GM23338 (cell line): ENCODE measurements at regions not wholly inside any gene's neighbourhood (a gene's known extent, or its start where the extent isn't known, plus 50 kb on each side); places are given as distances from the start of the nearest gene placed in this dataset.

Experiments
- ATAC-seq: fragments of 200-7000 bp; cut with Tn5 transposase; 3 replicates; pipeline ENCODE4 v1.9.1; 2020
- DNase-seq: peaks from one replicate; pipeline ENCODE4 v3.0.0-alpha.2; 2015; ENCODE audit warnings: low spot score
- H2AFZ ChIP-seq: fragments of 200-600 bp; sonication (generic); 2 replicates; pipeline ENCODE4 v1.8.0; 2016; ENCODE audit warnings: antibody characterized with exemption, mild to moderate bottlenecking, moderate library complexity
- H3F3A ChIP-seq: fragments of 200-600 bp; sonication (generic); replicated peaks from 2 replicates; pipeline ENCODE4 v1.8.0; 2017; ENCODE audit warnings: antibody characterized with exemption, mixed run types, low read depth
- H3K27ac ChIP-seq: fragments of 200-600 bp; sonication (generic); 2 replicates; pipeline ENCODE4 v1.6.1; 2016; ENCODE audit warnings: low read depth
- H3K27me3 ChIP-seq: fragments of 200-600 bp; sonication (generic); 2 replicates; pipeline ENCODE4 v1.8.0; 2016; ENCODE audit warnings: mild to moderate bottlenecking, mixed run types, moderate library complexity; ENCODE audit not compliant: insufficient read depth
- H3K36me3 ChIP-seq: fragments of 200-600 bp; sonication (generic); 2 replicates; pipeline ENCODE4 v1.8.0; 2016; ENCODE audit warnings: mild to moderate bottlenecking; ENCODE audit not compliant: insufficient read depth
- H3K4me1 ChIP-seq: fragments of 200-600 bp; sonication (generic); 2 replicates; pipeline ENCODE4 v1.8.0; 2016; ENCODE audit warnings: mild to moderate bottlenecking, moderate library complexity; ENCODE audit not compliant: insufficient read depth
- H3K4me2 ChIP-seq: fragments of 200-600 bp; sonication (generic); 2 replicates; pipeline ENCODE4 v1.7.1; 2017; ENCODE audit warnings: mixed run types
- H3K4me3 ChIP-seq: fragments of 200-600 bp; sonication (generic); 2 replicates; pipeline ENCODE4 v1.6.1; 2016; ENCODE audit warnings: mixed run types
- H3K79me2 ChIP-seq: fragments of 200-600 bp; sonication (generic); replicated peaks from 2 replicates; pipeline ENCODE4 v1.8.0; 2017; ENCODE audit warnings: mild to moderate bottlenecking; ENCODE audit not compliant: insufficient read depth
- H3K9me2 ChIP-seq: fragments of 200-600 bp; sonication (generic); 2 replicates; pipeline ENCODE4 v1.8.0; 2017; ENCODE audit not compliant: insufficient read depth
- H4K20me1 ChIP-seq: fragments of 200-600 bp; sonication (generic); replicated peaks from 2 replicates; pipeline ENCODE4 v1.8.0; 2017; ENCODE audit warnings: mild to moderate bottlenecking; ENCODE audit not compliant: insufficient read depth
- H3K27ac Mint-ChIP-seq: 2 replicates; pipeline ENCODE4 v1.8.0; 2020; ENCODE audit warnings: inconsistent platforms, mild to moderate bottlenecking, moderate library complexity, mixed read lengths
- H3K27me3 Mint-ChIP-seq: 3 replicates; pipeline ENCODE4 v1.8.0; 2022; ENCODE audit warnings: low read depth, mild to moderate bottlenecking, moderate library complexity, mixed read lengths, inconsistent platforms; ENCODE audit not compliant: insufficient read depth, poor library complexity
- H3K36me3 Mint-ChIP-seq: 3 replicates; pipeline ENCODE4 v1.8.0; 2021; ENCODE audit warnings: low read depth, mild to moderate bottlenecking, inconsistent platforms, moderate library complexity, mixed read lengths
- H3K4me1 Mint-ChIP-seq: 3 replicates; pipeline ENCODE4 v1.8.0; 2020; ENCODE audit warnings: mild to moderate bottlenecking, inconsistent platforms, mixed read lengths
- H3K4me3 Mint-ChIP-seq: 3 replicates; pipeline ENCODE4 v1.8.0; 2021; ENCODE audit warnings: moderate library complexity, mild to moderate bottlenecking, inconsistent platforms, mixed read lengths
- H3K9me3 Mint-ChIP-seq: 3 replicates; pipeline ENCODE4 v1.8.0; 2020; ENCODE audit warnings: moderate library complexity, mild to moderate bottlenecking, inconsistent platforms, mixed read lengths
- CREB1 ChIP-seq: fragments of 250-450 bp; sonication (Bioruptor Pico); IDR thresholded peaks from 2 replicates; pipeline ENCODE4 v1.5.0; 2020; ENCODE audit warnings: low read depth, mild to moderate bottlenecking, moderate library complexity
- EZH2 ChIP-seq: fragments of 200-600 bp; sonication (generic); IDR thresholded peaks from one replicate; pipeline ENCODE4 v1.8.0; 2017; ENCODE audit warnings: antibody characterized with exemption, mild to moderate bottlenecking, low read depth; ENCODE audit not compliant: unreplicated experiment
- EZH2phosphoT487 ChIP-seq: fragments of 200-600 bp; sonication (generic); IDR thresholded peaks from one replicate; pipeline ENCODE4 v1.8.1; 2018; ENCODE audit warnings: antibody characterized with exemption; ENCODE audit not compliant: unreplicated experiment
- JUNB ChIP-seq: IDR thresholded peaks from one replicate; pipeline ENCODE4 v1.6.1; 2016; ENCODE audit warnings: antibody characterized with exemption; ENCODE audit not compliant: unreplicated experiment
- NANOG ChIP-seq: IDR thresholded peaks from 2 replicates; pipeline ENCODE4 v1.6.1; 2016; ENCODE audit warnings: antibody characterized with exemption, borderline replicate concordance
- POLR2AphosphoS5 ChIP-seq: IDR thresholded peaks from 2 replicates; pipeline ENCODE4 v1.6.1; 2016; ENCODE audit warnings: antibody characterized with exemption, low read depth
- STAT1 ChIP-seq: IDR thresholded peaks from one replicate; pipeline ENCODE4 v1.6.1; 2016; ENCODE audit warnings: antibody characterized with exemption; ENCODE audit not compliant: unreplicated experiment
- ZNF114 ChIP-seq: fragments of 250-450 bp; sonication (Bioruptor Pico); IDR thresholded peaks from 2 replicates; pipeline ENCODE4 v1.5.0; 2020; ENCODE audit warnings: mild to moderate bottlenecking, moderate library complexity
- ZNF331 ChIP-seq: fragments of 250-450 bp; sonication (Bioruptor Pico); IDR thresholded peaks from 2 replicates; pipeline ENCODE4 v1.5.0; 2020; ENCODE audit warnings: low read depth, mild to moderate bottlenecking, moderate library complexity
- TF ChIP-seq, protein P1 (sequence below), 2 experiments: fragments of 200-600 bp in 1 of 2; sonication (generic) in 1 of 2; conservative IDR thresholded peaks; 2 replicates each; pipeline versions ENCODE4 v1.5.1 to v1.6.1; 2016 to 2017; ENCODE audit warnings: antibody characterized with exemption in 2 of 2, low read depth in 2 of 2, mild to moderate bottlenecking in 2 of 2, moderate library complexity in 1 of 2
- TF ChIP-seq, protein P2 (sequence below): IDR thresholded peaks from one replicate; pipeline ENCODE4 v1.6.1; 2018; ENCODE audit warnings: antibody characterized with exemption; ENCODE audit not compliant: unreplicated experiment

DNA sequence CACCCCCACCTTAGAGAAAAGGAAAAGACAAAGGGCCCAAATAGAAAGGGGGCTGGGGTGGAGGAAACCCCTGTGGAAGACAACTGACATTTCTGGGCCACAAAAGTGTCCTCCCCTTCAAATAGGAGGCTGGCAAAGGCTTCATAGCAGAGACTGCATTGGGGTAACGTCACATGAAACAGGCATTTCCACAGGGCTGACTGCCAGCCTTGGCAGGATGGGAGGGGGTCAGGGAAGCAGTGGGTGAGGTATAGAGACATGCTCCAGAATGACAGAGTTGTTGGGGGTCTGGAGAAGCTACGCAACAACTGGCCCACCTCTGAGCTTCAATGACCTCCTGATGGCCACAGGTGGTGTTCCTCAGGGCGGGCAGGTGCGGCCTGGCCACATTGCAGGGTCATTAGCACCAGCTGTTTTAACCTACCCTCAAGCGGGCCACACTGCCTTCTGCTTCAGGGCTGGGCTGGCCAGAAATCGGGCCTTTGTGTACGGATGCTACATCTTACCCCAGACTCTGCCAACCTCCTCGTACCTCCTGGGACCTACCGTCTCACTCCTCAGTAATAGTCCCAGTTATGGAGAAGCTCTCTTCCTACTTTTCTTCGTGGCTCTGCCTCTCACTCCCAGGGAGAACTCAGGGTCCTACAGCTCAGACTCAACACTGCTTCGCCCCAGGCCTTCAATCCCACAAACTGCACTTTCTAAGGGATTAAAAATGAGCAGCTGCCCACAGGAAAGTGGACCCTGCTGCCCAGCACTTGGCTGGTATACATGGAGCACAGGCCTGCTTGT is 160.0 kb upstream of the NCAM1 start:
- Mint-ChIP-seq H3K9me3 (no peaks in the 10 kb centered on the region; the same call in 2 of the 3 replicates), H3K4me3 (no peak overlapping the region)

DNA sequence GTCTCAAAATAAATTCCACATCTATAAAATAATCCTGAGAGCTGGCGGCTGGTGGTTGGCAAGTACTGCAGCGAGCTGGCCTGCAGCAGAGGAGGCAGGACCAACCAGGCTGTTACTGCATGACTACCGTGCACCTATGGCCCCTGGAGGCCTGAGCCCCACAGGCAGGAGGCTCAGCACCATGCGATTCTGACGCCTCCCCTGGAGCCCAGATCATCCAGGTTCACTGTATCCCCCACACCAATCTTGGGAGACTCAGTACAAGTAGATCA is 159.5 kb upstream of the NCAM1 start:
- H3K9me2 ChIP-seq: no peaks in the 10 kb centered on the region
- TF ChIP-seq, protein P1, sequence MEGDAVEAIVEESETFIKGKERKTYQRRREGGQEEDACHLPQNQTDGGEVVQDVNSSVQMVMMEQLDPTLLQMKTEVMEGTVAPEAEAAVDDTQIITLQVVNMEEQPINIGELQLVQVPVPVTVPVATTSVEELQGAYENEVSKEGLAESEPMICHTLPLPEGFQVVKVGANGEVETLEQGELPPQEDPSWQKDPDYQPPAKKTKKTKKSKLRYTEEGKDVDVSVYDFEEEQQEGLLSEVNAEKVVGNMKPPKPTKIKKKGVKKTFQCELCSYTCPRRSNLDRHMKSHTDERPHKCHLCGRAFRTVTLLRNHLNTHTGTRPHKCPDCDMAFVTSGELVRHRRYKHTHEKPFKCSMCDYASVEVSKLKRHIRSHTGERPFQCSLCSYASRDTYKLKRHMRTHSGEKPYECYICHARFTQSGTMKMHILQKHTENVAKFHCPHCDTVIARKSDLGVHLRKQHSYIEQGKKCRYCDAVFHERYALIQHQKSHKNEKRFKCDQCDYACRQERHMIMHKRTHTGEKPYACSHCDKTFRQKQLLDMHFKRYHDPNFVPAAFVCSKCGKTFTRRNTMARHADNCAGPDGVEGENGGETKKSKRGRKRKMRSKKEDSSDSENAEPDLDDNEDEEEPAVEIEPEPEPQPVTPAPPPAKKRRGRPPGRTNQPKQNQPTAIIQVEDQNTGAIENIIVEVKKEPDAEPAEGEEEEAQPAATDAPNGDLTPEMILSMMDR (conservative IDR thresholded peaks at IDR 0.05; ENCODE audit: low read depth in 2 of 2): no peak
- no peak for TF ChIP-seq NANOG
- H3K27me3 ChIP-seq: no peaks in the 10 kb centered on the region
- Mint-ChIP-seq H3K27me3 (peaks cover 4% of the 10 kb centered on the region), H3K27ac (no peak overlapping the region), H3K4me1 (peaks cover 27% of the 10 kb centered on the region), H3K4me3 (no peak overlapping the region), H3K9me3 (no peaks in the 10 kb centered on the region; the same call in 2 of the 3 replicates), H3K36me3 (no peaks in the 10 kb centered on the region)
- no peak for DNase-seq
- no peak overlapping the region for H3K4me3 ChIP-seq
- H2AFZ ChIP-seq: no peak overlapping the region
- ATAC-seq: no peak
- H3K27ac ChIP-seq: no peak overlapping the region
- peaks cover 12% of the 10 kb centered on the region for H3K4me1 ChIP-seq
- no peaks in the 10 kb centered on the region for H4K20me1 ChIP-seq
- no peak overlapping the region for H3K4me2 ChIP-seq
- H3F3A ChIP-seq: no peaks in the 10 kb centered on the region
- no peaks in the 10 kb centered on the region for H3K79me2 ChIP-seq
- H3K36me3 ChIP-seq: no peaks in the 10 kb centered on the region

More for the DNA sequence above, 160.0 kb upstream of the NCAM1 start:
- TF ChIP-seq NANOG: no peak
- Histone ChIP-seq H3K27me3 (no peaks in the 10 kb centered on the region), H2AFZ (no peak overlapping the region), H3K36me3 (no peaks in the 10 kb centered on the region), H3K4me1 (peaks cover 11% of the 10 kb centered on the region), H3K9me2 (no peaks in the 10 kb centered on the region), H3K79me2 (no peaks in the 10 kb centered on the region), H3F3A (no peaks in the 10 kb centered on the region), H4K20me1 (no peaks in the 10 kb centered on the region), H3K4me3 (no peak overlapping the region), H3K27ac (no peak overlapping the region), H3K4me2 (no peak overlapping the region)
- DNase-seq (no peak), ATAC-seq (no peak)
- Mint-ChIP-seq H3K36me3 (no peaks in the 10 kb centered on the region), H3K27ac (no peak overlapping the region), H3K27me3 (peaks cover 3% of the 10 kb centered on the region), H3K4me1 (peaks cover 29% of the 10 kb centered on the region)

DNA sequence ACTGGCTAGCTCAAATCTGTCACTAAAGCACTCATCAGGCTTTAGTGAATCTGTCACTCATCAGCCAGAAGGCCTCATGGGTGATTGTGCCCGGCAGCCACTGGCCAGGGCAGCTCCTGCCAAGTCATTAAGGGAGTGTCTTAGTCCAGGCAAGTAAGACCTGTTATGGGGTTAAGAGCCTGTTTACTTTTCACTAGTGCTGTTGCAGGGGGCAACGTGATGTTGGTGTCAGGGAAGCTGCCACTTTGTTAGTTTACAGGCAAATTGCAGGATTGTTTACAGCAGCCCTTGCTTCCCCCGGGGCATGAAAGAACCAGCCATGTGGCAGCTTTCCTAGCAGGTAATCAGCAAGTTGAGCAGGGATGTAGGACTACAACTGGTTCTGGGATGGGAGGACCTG is 155.6 kb upstream of the NCAM1 start:
- Mint-ChIP-seq H3K27me3 (peaks cover 2% of the 10 kb centered on the region), H3K9me3 (no peaks in the 10 kb centered on the region; the same call in 2 of the 3 replicates), H3K36me3 (no peaks in the 10 kb centered on the region), H3K4me1 (peaks cover 23% of the 10 kb centered on the region), H3K27ac (no peak overlapping the region), H3K4me3 (no peak overlapping the region)
- no peaks in the 10 kb centered on the region for H4K20me1 ChIP-seq
- no peaks in the 10 kb centered on the region for H3K9me2 ChIP-seq
- no peaks in the 10 kb centered on the region for H3K79me2 ChIP-seq
- ATAC-seq (no peak), DNase-seq (no peak)
- H3F3A ChIP-seq: no peaks in the 10 kb centered on the region
- H3K27ac ChIP-seq: no peak overlapping the region
- H3K4me2 ChIP-seq: no peak overlapping the region
- H3K36me3 ChIP-seq: no peaks in the 10 kb centered on the region
- no peaks in the 10 kb centered on the region for H3K27me3 ChIP-seq
- H3K4me1 ChIP-seq: peaks cover 13% of the 10 kb centered on the region
- H2AFZ ChIP-seq: no peak overlapping the region
- no peak overlapping the region for H3K4me3 ChIP-seq
- TF ChIP-seq NANOG: no peak
- TF ChIP-seq CREB1 (CRISPR knock-in tag): no peak
- no peak for TF ChIP-seq EZH2phosphoT487
- no peak for TF ChIP-seq ZNF114 (CRISPR knock-in tag)
- TF ChIP-seq ZNF331: no peak
- TF ChIP-seq, protein P2, sequence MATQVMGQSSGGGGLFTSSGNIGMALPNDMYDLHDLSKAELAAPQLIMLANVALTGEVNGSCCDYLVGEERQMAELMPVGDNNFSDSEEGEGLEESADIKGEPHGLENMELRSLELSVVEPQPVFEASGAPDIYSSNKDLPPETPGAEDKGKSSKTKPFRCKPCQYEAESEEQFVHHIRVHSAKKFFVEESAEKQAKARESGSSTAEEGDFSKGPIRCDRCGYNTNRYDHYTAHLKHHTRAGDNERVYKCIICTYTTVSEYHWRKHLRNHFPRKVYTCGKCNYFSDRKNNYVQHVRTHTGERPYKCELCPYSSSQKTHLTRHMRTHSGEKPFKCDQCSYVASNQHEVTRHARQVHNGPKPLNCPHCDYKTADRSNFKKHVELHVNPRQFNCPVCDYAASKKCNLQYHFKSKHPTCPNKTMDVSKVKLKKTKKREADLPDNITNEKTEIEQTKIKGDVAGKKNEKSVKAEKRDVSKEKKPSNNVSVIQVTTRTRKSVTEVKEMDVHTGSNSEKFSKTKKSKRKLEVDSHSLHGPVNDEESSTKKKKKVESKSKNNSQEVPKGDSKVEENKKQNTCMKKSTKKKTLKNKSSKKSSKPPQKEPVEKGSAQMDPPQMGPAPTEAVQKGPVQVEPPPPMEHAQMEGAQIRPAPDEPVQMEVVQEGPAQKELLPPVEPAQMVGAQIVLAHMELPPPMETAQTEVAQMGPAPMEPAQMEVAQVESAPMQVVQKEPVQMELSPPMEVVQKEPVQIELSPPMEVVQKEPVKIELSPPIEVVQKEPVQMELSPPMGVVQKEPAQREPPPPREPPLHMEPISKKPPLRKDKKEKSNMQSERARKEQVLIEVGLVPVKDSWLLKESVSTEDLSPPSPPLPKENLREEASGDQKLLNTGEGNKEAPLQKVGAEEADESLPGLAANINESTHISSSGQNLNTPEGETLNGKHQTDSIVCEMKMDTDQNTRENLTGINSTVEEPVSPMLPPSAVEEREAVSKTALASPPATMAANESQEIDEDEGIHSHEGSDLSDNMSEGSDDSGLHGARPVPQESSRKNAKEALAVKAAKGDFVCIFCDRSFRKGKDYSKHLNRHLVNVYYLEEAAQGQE: no peak
- TF ChIP-seq POLR2AphosphoS5: no peak
- TF ChIP-seq JUNB: no peak
- TF ChIP-seq STAT1: no peak
- TF ChIP-seq EZH2: no peak
